ENCODE measurements at regions not wholly inside any gene's neighbourhood (a gene's known extent, or its start where the extent isn't known, plus 50 kb on each side); places are given as distances from the start of the nearest gene placed in this dataset.
A peak's percentile ranks its signal among the peaks of the same experiment; 100 is the strongest.

- 0 out of 2 replicates have a peak, but pooled peaks have one; percentile 13 for TF ChIP-seq GATA3 (IDR thresholded peaks at IDR 0.05; ENCODE audit: low read depth, low read length)
- no peak for TF ChIP-seq GATA2 (IDR thresholded peaks at IDR 0.05; ENCODE audit: low read depth, low read length)
Measured at GRCh38 chr13:47175172-47175866, 278.5 kb upstream of the HTR2A start.

DNA sequence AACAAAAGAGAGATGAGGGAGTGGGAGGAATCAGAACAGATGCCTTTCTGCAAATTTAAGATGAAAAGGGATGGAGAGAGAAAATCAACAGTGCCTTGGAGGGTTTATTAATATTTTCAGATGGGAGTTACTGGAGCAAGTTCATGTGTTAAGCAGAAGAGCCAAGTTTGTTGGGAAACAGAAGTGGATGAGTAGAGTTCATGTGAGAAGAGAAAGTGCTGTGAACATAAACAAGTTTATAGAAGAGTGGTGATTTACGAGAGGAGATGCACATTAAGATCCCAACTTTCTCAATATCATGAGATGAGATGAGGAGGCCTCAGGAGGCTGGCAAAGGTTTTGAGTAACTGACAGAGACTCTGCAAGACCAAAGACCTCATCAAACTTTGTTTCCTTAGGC, 274.1 kb upstream of the HTR2A start:
- TF ChIP-seq GATA2 (IDR thresholded peaks at IDR 0.05; ENCODE audit: low read depth, low read length) = no peak

- TF ChIP-seq GATA3 (IDR thresholded peaks at IDR 0.05; ENCODE audit: low read depth, low read length) (no peak), GATA2 (IDR thresholded peaks at IDR 0.05; ENCODE audit: low read depth, low read length) (no peak)
Measured at GRCh38 chr13:47168618-47169017, 271.8 kb upstream of the HTR2A start.

- TF ChIP-seq GATA3 (IDR thresholded peaks at IDR 0.05; ENCODE audit: low read depth, low read length) (no peak), GATA2 (IDR thresholded peaks at IDR 0.05; ENCODE audit: low read depth, low read length) (no peak)
Measured at GRCh38 chr13:47168066-47168465, 271.2 kb upstream of the HTR2A start.

- TF ChIP-seq GATA3 (IDR thresholded peaks at IDR 0.05; ENCODE audit: low read depth, low read length) = no peak
- no peak for TF ChIP-seq GATA2 (IDR thresholded peaks at IDR 0.05; ENCODE audit: low read depth, low read length)
Measured at GRCh38 chr13:47166336-47166735, 269.5 kb upstream of the HTR2A start.

- TF ChIP-seq GATA2 (IDR thresholded peaks at IDR 0.05; ENCODE audit: low read depth, low read length) = no peak
Measured at GRCh38 chr13:47159853-47160550, 263.1 kb upstream of the HTR2A start.

- TF ChIP-seq GATA3 (IDR thresholded peaks at IDR 0.05; ENCODE audit: low read depth, low read length) (peak; percentile 58; the same call in 1 of the 2 replicates), GATA2 (IDR thresholded peaks at IDR 0.05; ENCODE audit: low read depth, low read length) (peak; percentile 46; the same call in 1 of the 2 replicates)
Measured at GRCh38 chr13:47158593-47158992, 261.7 kb upstream of the HTR2A start.

DNA sequence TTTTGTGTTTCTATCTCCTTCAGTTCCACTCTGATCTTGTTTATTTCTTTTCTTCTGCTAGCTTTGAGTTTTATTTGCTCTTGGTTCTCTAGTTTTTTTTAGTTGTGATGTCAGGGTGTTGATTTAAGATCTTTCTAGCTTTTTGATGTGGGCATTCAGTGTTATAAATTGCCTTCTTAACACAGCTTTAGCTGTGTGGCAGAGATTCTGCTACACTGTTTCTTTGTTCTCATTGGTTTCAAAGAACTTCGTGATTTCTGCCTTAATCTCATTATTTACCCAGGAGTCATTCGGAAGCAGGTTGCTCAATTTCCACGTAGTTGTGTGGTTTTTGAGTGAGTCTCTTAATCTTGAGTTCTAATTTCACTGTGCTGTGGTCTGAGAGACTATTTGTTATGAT, 251.7 kb upstream of the HTR2A start:
- TF ChIP-seq GATA3 (IDR thresholded peaks at IDR 0.05; ENCODE audit: low read depth, low read length) = no peak
- no peak for TF ChIP-seq GATA2 (IDR thresholded peaks at IDR 0.05; ENCODE audit: low read depth, low read length)

DNA sequence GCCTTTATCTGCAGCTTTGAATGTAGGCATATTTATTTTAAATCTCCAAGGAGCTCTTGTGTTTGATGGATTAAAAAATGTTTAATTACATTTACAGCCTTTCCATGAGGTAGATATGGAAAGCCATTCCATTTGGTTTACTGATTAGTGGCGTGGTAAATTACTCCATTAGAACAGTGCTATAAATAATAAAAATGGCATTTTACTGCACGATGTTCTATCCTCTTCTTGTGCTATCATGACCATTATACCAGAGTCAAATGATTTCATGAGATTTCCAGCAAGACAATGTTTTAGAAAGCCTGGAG, 250.9 kb upstream of the HTR2A start:
- no peak; the same call in 1 of the 2 replicates for TF ChIP-seq GATA2 (IDR thresholded peaks at IDR 0.05; ENCODE audit: low read depth, low read length)
- TF ChIP-seq GATA3 (IDR thresholded peaks at IDR 0.05; ENCODE audit: low read depth, low read length) = peak; percentile 61

DNA sequence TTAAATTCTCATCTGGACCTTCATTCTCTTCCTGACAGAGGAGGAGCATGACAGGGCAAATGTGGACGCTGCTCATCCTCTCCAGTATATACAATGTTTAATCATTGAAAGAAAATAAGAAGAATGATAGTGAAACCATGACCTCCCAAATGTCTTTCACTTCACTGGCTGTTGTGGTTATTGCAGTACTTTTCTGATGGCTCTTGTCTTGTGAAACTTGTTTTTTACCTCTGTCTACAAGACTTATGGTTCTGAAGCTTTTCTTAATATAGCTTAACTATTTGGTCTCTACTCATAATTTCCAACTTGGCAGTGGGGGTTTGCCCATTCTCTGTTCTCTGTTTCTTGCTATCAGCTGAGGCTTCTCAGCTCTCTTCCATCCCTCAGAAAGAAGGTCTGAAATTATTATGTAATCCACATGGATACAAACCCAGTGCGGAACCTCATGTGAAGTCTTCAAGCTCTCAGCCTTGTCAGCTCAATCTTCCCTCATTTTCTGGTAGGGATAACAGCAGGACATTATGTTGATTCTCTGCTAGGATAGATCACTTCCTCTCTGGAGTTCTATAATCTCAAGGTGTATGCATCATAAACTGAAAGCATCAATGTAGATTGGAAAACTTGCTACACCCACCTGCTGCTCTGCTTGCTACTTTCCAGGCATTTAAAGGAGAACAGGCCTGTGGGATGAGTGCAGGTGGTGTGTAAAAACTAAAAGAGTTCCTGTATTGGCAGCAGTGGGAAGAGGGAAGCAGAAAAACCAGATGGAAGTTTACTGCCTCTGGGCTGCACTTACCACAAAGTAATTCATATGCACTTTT, 250.3 kb upstream of the HTR2A start:
- TF ChIP-seq GATA2 (IDR thresholded peaks at IDR 0.05; ENCODE audit: low read depth, low read length) (peak; percentile 58; the same call in 1 of the 2 replicates), GATA3 (IDR thresholded peaks at IDR 0.05; ENCODE audit: low read depth, low read length) (no peak)

GRCh38 chr13:47146136-47146535, 249.3 kb upstream of the HTR2A start:
- TF ChIP-seq GATA3 (IDR thresholded peaks at IDR 0.05; ENCODE audit: low read depth, low read length) = no peak
- no peak for TF ChIP-seq GATA2 (IDR thresholded peaks at IDR 0.05; ENCODE audit: low read depth, low read length)

- no peak for TF ChIP-seq GATA3 (IDR thresholded peaks at IDR 0.05; ENCODE audit: low read depth, low read length)
- no peak for TF ChIP-seq GATA2 (IDR thresholded peaks at IDR 0.05; ENCODE audit: low read depth, low read length)
Measured at GRCh38 chr13:47144782-47145181, 247.9 kb upstream of the HTR2A start.

- no peak for TF ChIP-seq GATA2 (IDR thresholded peaks at IDR 0.05; ENCODE audit: low read depth, low read length)
- no peak for TF ChIP-seq GATA3 (IDR thresholded peaks at IDR 0.05; ENCODE audit: low read depth, low read length)
Measured at GRCh38 chr13:47142105-47142504, 245.3 kb upstream of the HTR2A start.

GRCh38 chr13:47139519-47139918, 242.7 kb upstream of the HTR2A start:
- TF ChIP-seq GATA2 (IDR thresholded peaks at IDR 0.05; ENCODE audit: low read depth, low read length) = no peak
- TF ChIP-seq GATA3 (IDR thresholded peaks at IDR 0.05; ENCODE audit: low read depth, low read length) = no peak
